SK-N-SH treated with all-trans-retinoic acid at 6 μM for 48 hours (cell line): ENCODE measurements at regions not wholly inside any gene's neighbourhood (a gene's known extent, or its start where the extent isn't known, plus 50 kb on each side); places are given as distances from the start of the nearest gene placed in this dataset.
"Not testable (repeated sequence)": the region's sequence is repeated elsewhere in the genome, so short reads cannot be mapped to it uniquely, and the experiment has no call there.

Experiments used
- ARNTL ChIP-seq: fragments of 450-650 bp; formaldehyde crosslinking; IDR thresholded peaks from 2 replicates; pipeline ENCODE4 v1.5.0; 2020; ENCODE audit warnings: low read depth, mild to moderate bottlenecking, moderate library complexity, borderline replicate concordance
- BACH2 ChIP-seq: fragments of 250-450 bp; sonication (Bioruptor Pico); IDR thresholded peaks from 2 replicates; pipeline ENCODE4 v1.9.0; 2021; ENCODE audit warnings: mild to moderate bottlenecking, borderline replicate concordance
- ISL1 ChIP-seq: fragments of 250-450 bp; sonication (Bioruptor Pico); IDR thresholded peaks from 2 replicates; pipeline ENCODE4 v2.1.2; 2022; ENCODE audit warnings: mild to moderate bottlenecking, moderate library complexity
- OSR1 ChIP-seq: fragments of 250-450 bp; sonication (Bioruptor Pico); IDR thresholded peaks from 2 replicates; pipeline ENCODE4 v1.8.0; 2022; ENCODE audit warnings: moderate library complexity, mild to moderate bottlenecking, inconsistent platforms
- PPARA ChIP-seq: fragments of 250-450 bp; sonication (Bioruptor Pico); IDR thresholded peaks from 2 replicates; pipeline ENCODE4 v1.5.0; 2020; ENCODE audit warnings: mild to moderate bottlenecking, borderline replicate concordance
- RARB ChIP-seq: fragments of 250-450 bp; sonication (Bioruptor Pico); IDR thresholded peaks from 2 replicates; pipeline ENCODE4 v1.8.0; 2021; ENCODE audit warnings: mild to moderate bottlenecking, moderate library complexity
- ZFP3 ChIP-seq: fragments of 250-450 bp; sonication (Bioruptor Pico); IDR thresholded peaks from 2 replicates; pipeline ENCODE4 v1.5.0; 2020; ENCODE audit warnings: mild to moderate bottlenecking, moderate library complexity
- ZFP30 ChIP-seq: fragments of 450-650 bp; formaldehyde crosslinking; IDR thresholded peaks from 2 replicates; pipeline ENCODE4 v1.5.0; 2022; ENCODE audit warnings: mild to moderate bottlenecking, moderate library complexity
- ZNF565 ChIP-seq: fragments of 450-650 bp; formaldehyde crosslinking; conservative IDR thresholded peaks from 2 replicates; pipeline ENCODE4 v1.5.0; 2020; ENCODE audit warnings: low read depth, mild to moderate bottlenecking, moderate library complexity
- TF ChIP-seq, protein P1 (sequence below): fragments of 250-450 bp; sonication (Bioruptor Pico); IDR thresholded peaks from 2 replicates; pipeline ENCODE4 v1.5.1; 2020; ENCODE audit warnings: low read depth, mild to moderate bottlenecking, moderate library complexity
- TF ChIP-seq, protein P2 (sequence below): fragments of 250-450 bp; sonication (Bioruptor Pico); IDR thresholded peaks from 2 replicates; pipeline ENCODE4 v1.8.0; 2021; ENCODE audit warnings: low read depth, mild to moderate bottlenecking, moderate library complexity, borderline replicate concordance

DNA sequence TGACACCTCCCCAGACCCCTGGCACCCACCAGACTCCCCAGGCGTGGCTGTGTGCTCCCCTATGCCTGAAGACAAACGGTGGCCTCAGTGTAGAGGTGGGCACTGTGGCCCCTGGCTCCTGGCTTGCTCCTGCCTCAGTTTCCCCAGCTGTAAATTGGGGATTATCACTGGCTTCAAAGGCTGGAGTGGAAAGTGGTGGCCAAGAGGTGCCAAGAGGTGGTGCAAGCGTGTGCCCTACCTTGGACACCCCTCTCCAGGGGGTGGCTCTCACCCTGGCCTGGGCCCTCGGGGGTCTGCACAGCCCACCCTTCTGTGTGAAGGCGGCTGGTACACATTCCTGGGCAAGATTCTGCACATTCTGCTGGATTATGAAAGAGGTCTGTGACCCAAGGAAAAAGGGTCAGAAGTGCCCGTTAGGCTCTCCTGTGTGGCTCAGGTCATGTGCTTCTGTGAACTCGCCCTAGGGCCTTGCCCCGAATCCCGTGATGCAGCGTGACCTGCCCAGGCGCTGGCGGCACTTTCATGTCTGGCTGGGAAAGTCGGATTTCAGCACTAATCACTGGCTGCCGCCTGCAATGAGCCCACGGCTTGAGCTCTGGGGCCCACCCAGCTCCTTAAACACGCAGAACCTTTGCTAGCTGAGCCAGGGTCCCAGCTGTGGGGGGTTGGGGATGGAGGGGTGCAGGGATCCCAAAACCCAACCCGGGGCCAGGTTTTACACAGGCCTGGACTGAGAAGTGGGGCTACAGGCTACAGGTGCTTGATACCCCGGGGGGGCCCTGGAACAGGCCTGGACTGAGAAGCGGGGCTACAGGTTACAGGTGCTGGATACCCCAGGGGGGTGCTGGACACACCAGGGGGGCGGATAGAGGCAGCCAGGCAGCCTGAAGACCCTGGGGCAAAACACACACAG lies 86.8 kb upstream of the METTL9 start:
- TF ChIP-seq PPARA (CRISPR knock-in tag); ZFP3 (CRISPR knock-in tag); RARB; ARNTL (CRISPR knock-in tag); OSR1 (CRISPR knock-in tag); ZFP30 (CRISPR knock-in tag); ISL1 (CRISPR knock-in tag); BACH2 (CRISPR knock-in tag); ZNF565 (CRISPR knock-in tag): not testable (repeated sequence)
- TF ChIP-seq, protein P1, sequence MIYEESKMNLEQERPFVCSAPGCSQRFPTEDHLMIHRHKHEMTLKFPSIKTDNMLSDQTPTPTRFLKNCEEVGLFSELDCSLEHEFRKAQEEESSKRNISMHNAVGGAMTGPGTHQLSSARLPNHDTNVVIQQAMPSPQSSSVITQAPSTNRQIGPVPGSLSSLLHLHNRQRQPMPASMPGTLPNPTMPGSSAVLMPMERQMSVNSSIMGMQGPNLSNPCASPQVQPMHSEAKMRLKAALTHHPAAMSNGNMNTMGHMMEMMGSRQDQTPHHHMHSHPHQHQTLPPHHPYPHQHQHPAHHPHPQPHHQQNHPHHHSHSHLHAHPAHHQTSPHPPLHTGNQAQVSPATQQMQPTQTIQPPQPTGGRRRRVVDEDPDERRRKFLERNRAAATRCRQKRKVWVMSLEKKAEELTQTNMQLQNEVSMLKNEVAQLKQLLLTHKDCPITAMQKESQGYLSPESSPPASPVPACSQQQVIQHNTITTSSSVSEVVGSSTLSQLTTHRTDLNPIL: not testable (repeated sequence)
- TF ChIP-seq, protein P2, sequence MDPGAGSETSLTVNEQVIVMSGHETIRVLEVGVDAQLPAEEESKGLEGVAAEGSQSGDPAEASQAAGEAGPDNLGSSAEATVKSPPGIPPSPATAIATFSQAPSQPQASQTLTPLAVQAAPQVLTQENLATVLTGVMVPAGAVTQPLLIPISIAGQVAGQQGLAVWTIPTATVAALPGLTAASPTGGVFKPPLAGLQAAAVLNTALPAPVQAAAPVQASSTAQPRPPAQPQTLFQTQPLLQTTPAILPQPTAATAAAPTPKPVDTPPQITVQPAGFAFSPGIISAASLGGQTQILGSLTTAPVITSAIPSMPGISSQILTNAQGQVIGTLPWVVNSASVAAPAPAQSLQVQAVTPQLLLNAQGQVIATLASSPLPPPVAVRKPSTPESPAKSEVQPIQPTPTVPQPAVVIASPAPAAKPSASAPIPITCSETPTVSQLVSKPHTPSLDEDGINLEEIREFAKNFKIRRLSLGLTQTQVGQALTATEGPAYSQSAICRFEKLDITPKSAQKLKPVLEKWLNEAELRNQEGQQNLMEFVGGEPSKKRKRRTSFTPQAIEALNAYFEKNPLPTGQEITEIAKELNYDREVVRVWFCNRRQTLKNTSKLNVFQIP (CRISPR knock-in tag): not testable (repeated sequence)
